ENCODE measurements at regions not wholly inside any gene's neighbourhood (a gene's known extent, or its start where the extent isn't known, plus 50 kb on each side); places are given as distances from the start of the nearest gene placed in this dataset.

- TF ChIP-seq NFAT5 (CRISPR knock-in tag; IDR thresholded peaks at IDR 0.05) (no peak), MEIS1 (CRISPR knock-in tag; IDR thresholded peaks at IDR 0.05; ENCODE audit: borderline replicate concordance) (no peak), ELF1 (CRISPR knock-in tag; IDR thresholded peaks at IDR 0.05) (no peak), ZSCAN29 (CRISPR knock-in tag; conservative IDR thresholded peaks at IDR 0.05) (no peak), CHD2 (IDR thresholded peaks at IDR 0.05; ENCODE audit: low read depth, low read length) (no peak), THAP7 (CRISPR knock-in tag; IDR thresholded peaks at IDR 0.05) (no peak), HMGXB4 (CRISPR knock-in tag; IDR thresholded peaks at IDR 0.05; ENCODE audit: borderline replicate concordance in 1 of 2, low read depth in 1 of 2) (no peak), SYNCRIP (IDR thresholded peaks at IDR 0.05; ENCODE audit: insufficient read depth, low read depth, low read length) (no peak), ATF7 (IDR thresholded peaks at IDR 0.05) (no peak), ATF7 (CRISPR knock-in tag; IDR thresholded peaks at IDR 0.05) (no peak), HNRNPL (IDR thresholded peaks at IDR 0.05; ENCODE audit: low read depth, low read length) (no peak), HNRNPUL1 (IDR thresholded peaks at IDR 0.05; ENCODE audit: low read depth, low read length) (no peak), YY1 (IDR thresholded peaks at IDR 0.05; ENCODE audit: insufficient read depth, insufficient replicate concordance, low read depth, low read length) (no peak), ZNF160 (CRISPR knock-in tag; IDR thresholded peaks at IDR 0.05) (no peak)
These were observed 72.0 kb downstream of the KCNE4 start (continued) for GRCh38 chr2:223123855-223124610.

Data from HepG2 (cell line).